Liver (tissue), 8 donors: ENCODE measurements at regions not wholly inside any gene's neighbourhood (a gene's known extent, or its start where the extent isn't known, plus 50 kb on each side); places are given as distances from the start of the nearest gene placed in this dataset.

Experiments used
- DNase-seq: peaks from one replicate; pipeline ENCODE4 v3.0.0-alpha.2; 2017; ENCODE audit warnings: low spot score
- H3K27ac ChIP-seq, 2 donors: one replicate each; pipeline ENCODE4 v1.7.0; 2013; ENCODE audit warnings: inconsistent platforms in 2 of 2, low read length in 2 of 2, control low read depth in 1 of 2, low read depth in 1 of 2, mild to moderate bottlenecking in 1 of 2
- H3K27me3 ChIP-seq, 4 donors: one replicate each; pipeline versions ENCODE4 v1.6.1 to v1.7.0; 2013; ENCODE audit warnings: low read length in 3 of 4, inconsistent platforms in 1 of 4, mild to moderate bottlenecking in 1 of 4, moderate library complexity in 1 of 4; ENCODE audit not compliant: control insufficient read depth in 4 of 4, insufficient read depth in 4 of 4
- H3K36me3 ChIP-seq, 4 donors: one replicate each; pipeline versions ENCODE4 v1.6.1 to v1.7.0; 2013; ENCODE audit warnings: low read length in 3 of 4, mild to moderate bottlenecking in 3 of 4, low read depth in 1 of 4, moderate library complexity in 1 of 4; ENCODE audit not compliant: control insufficient read depth in 4 of 4, insufficient read depth in 3 of 4
- H3K4me1 ChIP-seq, 4 donors: one replicate each; pipeline versions ENCODE4 v1.6.1 to v1.7.0; 2013; ENCODE audit warnings: low read length in 3 of 4, mild to moderate bottlenecking in 3 of 4, moderate library complexity in 1 of 4; ENCODE audit not compliant: control insufficient read depth in 4 of 4, insufficient read depth in 4 of 4
- H3K4me3 ChIP-seq, 3 donors: one replicate each; pipeline versions ENCODE4 v1.6.1 to v1.7.0; 2013; ENCODE audit warnings: low read length in 3 of 3, control low read depth in 1 of 3, low read depth in 1 of 3, mild to moderate bottlenecking in 1 of 3
- H3K9ac ChIP-seq, 2 donors: one replicate each; pipeline ENCODE4 v1.7.0; 2013; ENCODE audit warnings: low read length in 2 of 2, mild to moderate bottlenecking in 2 of 2, moderate library complexity in 2 of 2, control low read depth in 1 of 2, low read depth in 1 of 2
- H3K9me3 ChIP-seq, 4 donors: one replicate each; pipeline versions ENCODE4 v1.6.1 to v1.7.0; 2013; ENCODE audit warnings: low read length in 3 of 4; ENCODE audit not compliant: control insufficient read depth in 4 of 4
- ATF3 ChIP-seq: IDR thresholded peaks from 2 replicates; pipeline ENCODE4 v1.6.1; 2016; ENCODE audit warnings: antibody characterized with exemption
- CTCF ChIP-seq: fragments of 150-350 bp; IDR thresholded peaks from 2 replicates; pipeline ENCODE4 v1.5.1; 2017; ENCODE audit warnings: improper control_type of control experiment, low read depth, low read length; ENCODE audit not compliant: missing input control
- FOXA1 ChIP-seq: IDR thresholded peaks from 2 replicates; pipeline ENCODE4 v1.6.1; 2016; ENCODE audit warnings: antibody characterized with exemption
- FOXA2 ChIP-seq: IDR thresholded peaks from 2 replicates; pipeline ENCODE4 v1.6.1; 2016; ENCODE audit warnings: antibody characterized with exemption
- GABPA ChIP-seq, 2 donors: IDR thresholded peaks in 1 of 2; conservative IDR thresholded peaks in 1 of 2; 2 replicates each; pipeline ENCODE4 v1.6.1; 2016; ENCODE audit warnings: antibody characterized with exemption in 2 of 2, mild to moderate bottlenecking in 1 of 2, moderate library complexity in 1 of 2
- HNF4A ChIP-seq, 2 donors: conservative IDR thresholded peaks; 2 replicates each; pipeline ENCODE4 v1.6.1; 2016; ENCODE audit warnings: antibody characterized with exemption in 2 of 2, mild to moderate bottlenecking in 2 of 2
- HNF4G ChIP-seq: IDR thresholded peaks from 2 replicates; pipeline ENCODE4 v1.6.1; 2016; ENCODE audit warnings: antibody characterized with exemption
- JUND ChIP-seq, 2 donors: IDR thresholded peaks; 2 replicates each; pipeline ENCODE4 v1.6.1; 2016; ENCODE audit warnings: antibody characterized with exemption in 2 of 2
- NR2F2 ChIP-seq: IDR thresholded peaks from 2 replicates; pipeline ENCODE4 v1.6.1; 2016; ENCODE audit warnings: antibody characterized with exemption
- REST ChIP-seq: IDR thresholded peaks from 2 replicates; pipeline ENCODE4 v1.6.1; 2016; ENCODE audit warnings: antibody characterized with exemption, mild to moderate bottlenecking
- RXRA ChIP-seq, 2 donors: IDR thresholded peaks; 2 replicates each; pipeline ENCODE4 v1.6.1; 2017 to 2018; ENCODE audit warnings: antibody characterized with exemption in 2 of 2, mild to moderate bottlenecking in 1 of 2
- SP1 ChIP-seq: IDR thresholded peaks from 2 replicates; pipeline ENCODE4 v1.6.1; 2018; ENCODE audit warnings: antibody characterized with exemption, mild to moderate bottlenecking
- TAF1 ChIP-seq: conservative IDR thresholded peaks from 2 replicates; pipeline ENCODE4 v1.6.1; 2016; ENCODE audit warnings: antibody characterized with exemption, mild to moderate bottlenecking
- ZBTB33 ChIP-seq: IDR thresholded peaks from 2 replicates; pipeline ENCODE4 v1.6.1; 2016; ENCODE audit warnings: antibody characterized with exemption
- WGBS: extraction: QIAGEN DNeasy Blood & Tissue Kit; methylation state at CpG from one replicate; pipeline ENCODE4 v1.1.7; 2013; 5-methylcytosine and 5-hydroxymethylcytosine counted together
- TF ChIP-seq, protein P1 (sequence below): IDR thresholded peaks from 2 replicates; pipeline ENCODE4 v1.6.1; 2016; ENCODE audit warnings: antibody characterized with exemption
- donor health status: healthy.
- donor health status: healthy.
- donor health status: healthy.
- donor health status: healthy.
- donor health status: healthy.

DNA sequence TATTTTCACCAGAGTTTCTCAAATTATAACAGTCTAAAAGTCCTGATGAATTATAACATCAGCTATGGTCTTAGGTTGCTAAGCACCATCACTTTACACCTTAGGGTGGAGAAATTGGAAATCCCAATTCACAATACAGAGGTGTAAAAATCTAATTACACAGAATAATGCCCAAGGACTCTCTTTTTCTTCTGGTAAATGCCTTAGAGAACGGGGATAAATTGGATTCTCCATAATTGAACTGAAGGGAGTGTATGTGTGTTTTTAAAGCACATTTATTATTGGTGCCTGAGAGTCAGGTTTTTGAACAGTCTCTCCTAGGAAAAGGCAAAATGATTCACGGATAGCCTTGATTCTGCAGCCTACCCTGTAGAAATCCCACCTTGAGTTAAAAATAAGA is 66.8 kb downstream of the NIBAN1 start:
- no peaks in the 10 kb centered on the region for H3K27me3 ChIP-seq
- 88% methylated on average over 2 of the region's 2 CpGs for WGBS
- no peak overlapping the region for H3K9ac ChIP-seq
- no peak overlapping the region for H3K27ac ChIP-seq
- H3K4me1 ChIP-seq: no peaks in the 10 kb centered on the region
- H3K4me3 ChIP-seq: no peak overlapping the region
- TF ChIP-seq, protein P1, sequence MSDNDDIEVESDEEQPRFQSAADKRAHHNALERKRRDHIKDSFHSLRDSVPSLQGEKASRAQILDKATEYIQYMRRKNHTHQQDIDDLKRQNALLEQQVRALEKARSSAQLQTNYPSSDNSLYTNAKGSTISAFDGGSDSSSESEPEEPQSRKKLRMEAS: no peak
- no peak for TF ChIP-seq ZBTB33
- TF ChIP-seq ATF3: no peak
- no peak for TF ChIP-seq HNF4G
- no peak for TF ChIP-seq CTCF
- TF ChIP-seq FOXA1: no peak
- TF ChIP-seq JUND (IDR thresholded peaks at IDR 0.05): no peak
- TF ChIP-seq HNF4A (conservative IDR thresholded peaks at IDR 0.05): no peak
- no peak for TF ChIP-seq SP1
- no peak for TF ChIP-seq FOXA2
- no peaks in the 10 kb centered on the region for H3K9me3 ChIP-seq
- no peak for DNase-seq
- H3K36me3 ChIP-seq: no peaks in the 10 kb centered on the region

DNA sequence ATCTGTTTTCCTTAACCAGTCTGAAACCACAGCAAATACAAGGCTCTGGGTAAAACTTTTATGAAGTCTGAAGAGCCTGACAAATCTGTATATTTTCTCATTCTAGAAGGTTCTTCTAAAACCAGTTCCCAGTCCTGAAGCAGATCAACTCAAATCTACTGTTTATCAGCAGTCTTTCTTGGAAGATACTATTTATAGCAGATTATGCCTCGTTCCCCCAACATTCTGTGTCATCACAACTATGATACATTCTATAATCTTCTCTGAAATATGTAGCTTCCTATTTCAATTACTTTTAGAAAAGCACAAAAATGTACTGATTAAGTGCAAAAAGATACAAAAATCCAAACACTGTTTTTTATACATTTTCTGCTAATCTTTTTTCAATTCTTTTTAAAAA is 67.5 kb downstream of the NIBAN1 start:
- Histone ChIP-seq H3K9me3 (no peaks in the 10 kb centered on the region), H3K4me1 (no peaks in the 10 kb centered on the region), H3K27ac (no peak overlapping the region), H3K4me3 (no peak overlapping the region), H3K27me3 (no peaks in the 10 kb centered on the region), H3K9ac (no peak overlapping the region), H3K36me3 (no peaks in the 10 kb centered on the region)
- 67% methylated on average over 1 of the region's 1 CpG for WGBS
- DNase-seq: no peak
- TF ChIP-seq TAF1: no peak
- TF ChIP-seq NR2F2: no peak
- no peak for TF ChIP-seq GABPA (IDR thresholded peaks at IDR 0.05 in 1 of 2, conservative IDR thresholded peaks at IDR 0.05 in 1 of 2)
- TF ChIP-seq HNF4A (conservative IDR thresholded peaks at IDR 0.05): no peak
- TF ChIP-seq RXRA (IDR thresholded peaks at IDR 0.05): no peak
- TF ChIP-seq, protein P1: no peak
- TF ChIP-seq REST: no peak
- TF ChIP-seq FOXA2: no peak
